Ishikawa (cell line): ENCODE measurements at regions not wholly inside any gene's neighbourhood (a gene's known extent, or its start where the extent isn't known, plus 50 kb on each side); places are given as distances from the start of the nearest gene placed in this dataset.

Experiments used
- CEBPB ChIP-seq: IDR thresholded peaks from 2 replicates; pipeline ENCODE4 v1.6.1; 2012
- CREB1 ChIP-seq: IDR thresholded peaks from 2 replicates; pipeline ENCODE4 v1.6.1; 2012; ENCODE audit warnings: low read depth
- EGR1 ChIP-seq: IDR thresholded peaks from 2 replicates; pipeline ENCODE4 v1.6.1; 2012
- EP300 ChIP-seq: IDR thresholded peaks from 2 replicates; pipeline ENCODE4 v1.6.1; 2012; ENCODE audit warnings: borderline replicate concordance
- FOXM1 ChIP-seq: IDR thresholded peaks from 2 replicates; pipeline ENCODE4 v1.6.1; 2012; ENCODE audit warnings: low read depth, borderline replicate concordance
- MAX ChIP-seq: IDR thresholded peaks from 2 replicates; pipeline ENCODE4 v1.6.1; 2012
- TCF12 ChIP-seq: IDR thresholded peaks from 2 replicates; pipeline ENCODE4 v1.6.1; 2012; ENCODE audit warnings: low read depth
- YY1 ChIP-seq: IDR thresholded peaks from 2 replicates; pipeline ENCODE4 v1.6.1; 2012; ENCODE audit warnings: low read depth
- ZBTB7A ChIP-seq: IDR thresholded peaks from 2 replicates; pipeline ENCODE4 v1.6.1; 2012; ENCODE audit warnings: low read depth

GRCh38 chr1:60281360-60281932 is 207.9 kb upstream of the C1orf87 start:
- no peak for TF ChIP-seq ZBTB7A
- no peak for TF ChIP-seq EP300
- no peak for TF ChIP-seq MAX
- no peak for TF ChIP-seq YY1
- TF ChIP-seq FOXM1 = no peak
- no peak for TF ChIP-seq CREB1
- TF ChIP-seq EGR1 = no peak
- no peak for TF ChIP-seq TCF12
- TF ChIP-seq CEBPB = no peak
